GM21619 (cell line): ENCODE measurements at regions not wholly inside any gene's neighbourhood (a gene's known extent, or its start where the extent isn't known, plus 50 kb on each side); places are given as distances from the start of the nearest gene placed in this dataset.

Source experiments
- ATAC-seq: cut with Tn5 transposase; IDR thresholded peaks from one replicate; pipeline ENCODE4 v1.9.1; 2021; ENCODE audit not compliant: unreplicated experiment

GRCh38 chr18:28960146-28960545, 783.2 kb upstream of the CDH2 start:
- no peak for ATAC-seq

GRCh38 chr18:28952339-28952738, 775.4 kb upstream of the CDH2 start:
- no peak for ATAC-seq

- no peak for ATAC-seq
Observed at GRCh38 chr18:28947900-28948299, 771.0 kb upstream of the CDH2 start.

GRCh38 chr18:28946471-28946870, 769.5 kb upstream of the CDH2 start:
- no peak for ATAC-seq

GRCh38 chr18:28922936-28923335, 746.0 kb upstream of the CDH2 start:
- ATAC-seq = no peak

- ATAC-seq = no peak
Observed at GRCh38 chr18:28916456-28916855, 739.5 kb upstream of the CDH2 start.

GRCh38 chr18:28905509-28905908, 728.6 kb upstream of the CDH2 start:
- no peak for ATAC-seq

GRCh38 chr18:28904789-28905364, 727.9 kb upstream of the CDH2 start:
- ATAC-seq = no peak

- no peak for ATAC-seq
Observed at GRCh38 chr18:28903306-28903705, 726.4 kb upstream of the CDH2 start.

- no peak for ATAC-seq
Observed at GRCh38 chr18:28890791-28891190, 713.9 kb upstream of the CDH2 start.

- ATAC-seq = no peak
Observed at GRCh38 chr18:28884304-28884703, 707.4 kb upstream of the CDH2 start.

- no peak for ATAC-seq
Observed at GRCh38 chr18:28880856-28881255, 703.9 kb upstream of the CDH2 start.

- no peak for ATAC-seq
Observed at GRCh38 chr18:28875059-28875458, 698.1 kb upstream of the CDH2 start.

- no peak for ATAC-seq
Observed at GRCh38 chr18:28863396-28863795, 686.5 kb upstream of the CDH2 start.

GRCh38 chr18:28858248-28858647, 681.3 kb upstream of the CDH2 start:
- ATAC-seq = no peak

GRCh38 chr18:28855989-28856388, 679.1 kb upstream of the CDH2 start:
- ATAC-seq = no peak

GRCh38 chr18:28855524-28855923, 678.6 kb upstream of the CDH2 start:
- ATAC-seq = no peak

- no peak for ATAC-seq
Observed at GRCh38 chr18:28854964-28855363, 678.0 kb upstream of the CDH2 start.

GRCh38 chr18:28846958-28847357, 670.0 kb upstream of the CDH2 start:
- ATAC-seq = no peak

GRCh38 chr18:28837100-28837499, 660.2 kb upstream of the CDH2 start:
- no peak for ATAC-seq

- ATAC-seq = no peak
Observed at GRCh38 chr18:28834889-28835288, 658.0 kb upstream of the CDH2 start.

GRCh38 chr18:28831908-28832307, 655.0 kb upstream of the CDH2 start:
- no peak for ATAC-seq

GRCh38 chr18:28831476-28831875, 654.5 kb upstream of the CDH2 start:
- no peak for ATAC-seq

GRCh38 chr18:28826107-28826506, 649.2 kb upstream of the CDH2 start:
- ATAC-seq = no peak
